ENCODE measurements at regions not wholly inside any gene's neighbourhood (a gene's known extent, or its start where the extent isn't known, plus 50 kb on each side); places are given as distances from the start of the nearest gene placed in this dataset.
"Not testable (repeated sequence)": the region's sequence is repeated elsewhere in the genome, so short reads cannot be mapped to it uniquely, and the experiment has no call there.

- no peak overlapping the region for H3K9ac ChIP-seq (ENCODE audit: insufficient read depth, low read length, poor library complexity, severe bottlenecking)
Observed at GRCh38 chr3:196139281-196139680, 57.4 kb upstream of the TFRC start.

GRCh38 chr3:196138482-196139254 is 56.8 kb upstream of the TFRC start:
- no peaks in the 10 kb centered on the region for H3K27me3 ChIP-seq (ENCODE audit: control insufficient read depth in 2 of 2, insufficient read depth in 2 of 2, low read length in 2 of 2)
- TF ChIP-seq CTCF (IDR thresholded peaks at IDR 0.05): no peak
- peaks cover 20% of the 10 kb centered on the region for H3K4me1 Mint-ChIP-seq
- peaks cover 3 to 5% of the 10 kb centered on the region in 2 donors for H3K36me3 Mint-ChIP-seq
- H4K20me1 ChIP-seq (ENCODE audit: insufficient read depth, low read length): no peaks in the 10 kb centered on the region
- H3K9me3 Mint-ChIP-seq: peaks cover 0 to 2% (median 0%) of the 10 kb centered on the region in 7 donors
- no peak for DNase-seq
- 93% methylated on average over 7 of the region's 12 CpGs for WGBS (ENCODE audit: insufficient coverage)
- H3K36me3 ChIP-seq (replicated peaks in 1 of 2; ENCODE audit: control insufficient read depth in 1 of 2, insufficient read depth in 2 of 2, low read length in 2 of 2): no peaks in the 10 kb centered on the region
- H3K9me3 ChIP-seq (replicated peaks in 1 of 2; ENCODE audit: control insufficient read depth in 1 of 2, insufficient read depth in 1 of 2, low read length in 2 of 2): no peaks in the 10 kb centered on the region
- no peaks in the 10 kb centered on the region for H3K79me2 ChIP-seq (ENCODE audit: insufficient read depth, low read length)
- no peak overlapping the region for H3K4me3 Mint-ChIP-seq
- no peak overlapping the region for H3K9ac ChIP-seq (ENCODE audit: insufficient read depth, low read length, poor library complexity, severe bottlenecking)
- peaks cover 17 to 22% of the 10 kb centered on the region in 2 donors for H3K4me1 ChIP-seq (ENCODE audit: control insufficient read depth in 1 of 2, insufficient read depth in 2 of 2, low read length in 2 of 2)
- H3K4me3 ChIP-seq (replicated peaks in 1 of 3; ENCODE audit: low read depth in 2 of 3, low read length in 3 of 3): no peak overlapping the region
- intact Hi-C loops (cut with micrococcal nuclease): no loop called here
- no peak overlapping the region for H3K4me2 ChIP-seq (replicated peaks; ENCODE audit: extremely low read depth, low read length, poor library complexity, severe bottlenecking)
- peaks cover 0 to 5% (median 3%) of the 10 kb centered on the region in 3 donors for H3K27me3 Mint-ChIP-seq (ENCODE audit: low read depth in 3 of 3)
- H3K27ac Mint-ChIP-seq: peak overlapping the region in 2 of 7 donors; percentile 8 to 59
- H2AFZ ChIP-seq (ENCODE audit: insufficient read depth, low read depth, low read length, poor library complexity, severe bottlenecking): no peak overlapping the region
- no peak overlapping the region for H3K27ac ChIP-seq (ENCODE audit: low read depth in 1 of 2, low read length in 2 of 2)

More at GRCh38 chr3:196139281-196139680, 57.4 kb upstream of the TFRC start:
- TF ChIP-seq CTCF (IDR thresholded peaks at IDR 0.05): no peak
- Histone ChIP-seq H3K79me2 (ENCODE audit: insufficient read depth, low read length) (no peaks in the 10 kb centered on the region), H3K36me3 (replicated peaks in 1 of 2; ENCODE audit: control insufficient read depth in 1 of 2, insufficient read depth in 2 of 2, low read length in 2 of 2) (no peaks in the 10 kb centered on the region), H3K27me3 (ENCODE audit: control insufficient read depth in 2 of 2, insufficient read depth in 2 of 2, low read length in 2 of 2) (no peaks in the 10 kb centered on the region), H3K4me3 (replicated peaks in 1 of 3; ENCODE audit: low read depth in 2 of 3, low read length in 3 of 3) (no peak overlapping the region), H2AFZ (ENCODE audit: insufficient read depth, low read depth, low read length, poor library complexity, severe bottlenecking) (no peak overlapping the region), H3K9me3 (replicated peaks in 1 of 2; ENCODE audit: control insufficient read depth in 1 of 2, insufficient read depth in 1 of 2, low read length in 2 of 2) (no peaks in the 10 kb centered on the region), H3K4me2 (replicated peaks; ENCODE audit: extremely low read depth, low read length, poor library complexity, severe bottlenecking) (no peak overlapping the region), H3K4me1 (ENCODE audit: control insufficient read depth in 1 of 2, insufficient read depth in 2 of 2, low read length in 2 of 2) (peaks cover 17 to 22% of the 10 kb centered on the region in 2 donors), H3K27ac (ENCODE audit: low read depth in 1 of 2, low read length in 2 of 2) (no peak overlapping the region), H4K20me1 (ENCODE audit: insufficient read depth, low read length) (no peaks in the 10 kb centered on the region)
- 100% methylated on average over 2 of the region's 7 CpGs for WGBS (ENCODE audit: insufficient coverage)
- intact Hi-C loops (cut with micrococcal nuclease): no loop called here
- H3K4me3 Mint-ChIP-seq: no peak overlapping the region
- peaks cover 0 to 7% (median 5%) of the 10 kb centered on the region in 3 donors for H3K27me3 Mint-ChIP-seq (ENCODE audit: low read depth in 3 of 3)
- peaks cover 0 to 2% (median 0%) of the 10 kb centered on the region in 7 donors for H3K9me3 Mint-ChIP-seq
- H3K36me3 Mint-ChIP-seq: peaks cover 3 to 5% of the 10 kb centered on the region in 2 donors
- peaks cover 20% of the 10 kb centered on the region for H3K4me1 Mint-ChIP-seq
- H3K27ac Mint-ChIP-seq: no peak overlapping the region
- no peak for DNase-seq

DNA sequence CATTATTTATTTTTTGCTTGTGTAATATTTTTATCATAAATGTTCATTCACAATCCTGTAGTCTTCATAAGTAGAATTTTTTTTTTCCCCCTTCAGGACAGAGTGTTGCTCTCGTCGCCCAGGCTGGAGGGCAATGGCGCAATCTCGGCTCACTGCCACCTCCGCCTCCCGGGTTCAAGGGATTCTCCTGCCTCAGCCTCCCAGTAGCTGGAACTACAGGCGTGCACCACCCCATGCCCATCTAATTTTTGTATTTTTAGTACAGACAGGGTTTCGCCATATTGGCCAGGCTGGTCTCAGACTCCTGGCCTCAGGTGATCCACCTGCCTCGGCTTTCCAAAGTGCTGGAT is 54.7 kb upstream of the TFRC start:
- WGBS (ENCODE audit: insufficient coverage): 94% methylated on average over 7 of the region's 9 CpGs
- H3K4me1 ChIP-seq (ENCODE audit: control insufficient read depth in 1 of 2, insufficient read depth in 2 of 2, low read length in 2 of 2); H3K27ac ChIP-seq (ENCODE audit: low read depth in 1 of 2, low read length in 2 of 2); H3K27me3 Mint-ChIP-seq (ENCODE audit: low read depth in 3 of 3); H3K27me3 ChIP-seq (ENCODE audit: control insufficient read depth in 2 of 2, insufficient read depth in 2 of 2, low read length in 2 of 2); H3K36me3 ChIP-seq (replicated peaks in 1 of 2; ENCODE audit: control insufficient read depth in 1 of 2, insufficient read depth in 2 of 2, low read length in 2 of 2); H3K36me3 Mint-ChIP-seq; H3K79me2 ChIP-seq (ENCODE audit: insufficient read depth, low read length); H2AFZ ChIP-seq (ENCODE audit: insufficient read depth, low read depth, low read length, poor library complexity, severe bottlenecking); H3K9me3 ChIP-seq (replicated peaks in 1 of 2; ENCODE audit: control insufficient read depth in 1 of 2, insufficient read depth in 1 of 2, low read length in 2 of 2); intact Hi-C loops (cut with micrococcal nuclease); H3K27ac Mint-ChIP-seq; H3K4me3 ChIP-seq (replicated peaks in 1 of 3; ENCODE audit: low read depth in 2 of 3, low read length in 3 of 3); H4K20me1 ChIP-seq (ENCODE audit: insufficient read depth, low read length); H3K9me3 Mint-ChIP-seq; H3K9ac ChIP-seq (ENCODE audit: insufficient read depth, low read length, poor library complexity, severe bottlenecking); H3K4me2 ChIP-seq (replicated peaks; ENCODE audit: extremely low read depth, low read length, poor library complexity, severe bottlenecking); H3K4me3 Mint-ChIP-seq; DNase-seq; H3K4me1 Mint-ChIP-seq: not testable (repeated sequence)
